ENCODE measurements at regions not wholly inside any gene's neighbourhood (a gene's known extent, or its start where the extent isn't known, plus 50 kb on each side); places are given as distances from the start of the nearest gene placed in this dataset.

GRCh38 chr10:63755441-63755840 lies 234.2 kb downstream of the REEP3 start:
- TF ChIP-seq EZH2 (IDR thresholded peaks at IDR 0.05; ENCODE audit: low read depth, unreplicated experiment): no peak
- no peak for TF ChIP-seq CTCF (conservative IDR thresholded peaks at IDR 0.05; ENCODE audit: low read depth in 2 of 2)
- TF ChIP-seq ETS1 (IDR thresholded peaks at IDR 0.05): no peak
- TF ChIP-seq POLR2AphosphoS5 (IDR thresholded peaks at IDR 0.05; ENCODE audit: low read depth): no peak
- TF ChIP-seq ZNF462 (CRISPR knock-in tag; IDR thresholded peaks at IDR 0.05): no peak
- TF ChIP-seq JUNB (IDR thresholded peaks at IDR 0.05; ENCODE audit: unreplicated experiment): no peak
- no peak for TF ChIP-seq REST (IDR thresholded peaks at IDR 0.05; ENCODE audit: unreplicated experiment)
- no peak for TF ChIP-seq EZH2phosphoT487 (IDR thresholded peaks at IDR 0.05; ENCODE audit: unreplicated experiment)
- no peak for TF ChIP-seq CREB1 (CRISPR knock-in tag; IDR thresholded peaks at IDR 0.05; ENCODE audit: low read depth)
- no peak for TF ChIP-seq ZNF114 (CRISPR knock-in tag; IDR thresholded peaks at IDR 0.05)
